ENCODE measurements at regions not wholly inside any gene's neighbourhood (a gene's known extent, or its start where the extent isn't known, plus 50 kb on each side); places are given as distances from the start of the nearest gene placed in this dataset.
"Not testable (repeated sequence)": the region's sequence is repeated elsewhere in the genome, so short reads cannot be mapped to it uniquely, and the experiment has no call there.

DNA sequence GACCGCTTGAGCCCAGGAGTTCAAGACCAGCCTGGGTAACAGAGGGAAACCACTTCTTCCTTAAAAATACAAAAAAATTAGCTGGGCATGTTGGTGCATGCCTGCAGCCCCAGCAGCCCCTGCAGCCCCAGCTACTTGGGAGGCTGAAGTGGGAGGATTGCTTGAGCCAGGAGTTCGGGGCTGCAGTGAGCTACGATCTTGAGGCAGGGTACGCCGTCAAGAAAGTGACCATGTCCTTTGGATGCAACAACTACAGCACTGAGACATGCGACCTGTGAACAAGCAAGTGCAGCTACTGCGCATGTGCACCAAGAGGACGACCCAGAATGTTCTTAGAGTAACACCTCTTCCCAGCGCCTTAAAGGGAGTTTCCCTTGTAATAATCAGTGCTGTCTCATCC, 66.6 kb upstream of the ZNF479 start:
- DNase-seq, result no peak

DNA sequence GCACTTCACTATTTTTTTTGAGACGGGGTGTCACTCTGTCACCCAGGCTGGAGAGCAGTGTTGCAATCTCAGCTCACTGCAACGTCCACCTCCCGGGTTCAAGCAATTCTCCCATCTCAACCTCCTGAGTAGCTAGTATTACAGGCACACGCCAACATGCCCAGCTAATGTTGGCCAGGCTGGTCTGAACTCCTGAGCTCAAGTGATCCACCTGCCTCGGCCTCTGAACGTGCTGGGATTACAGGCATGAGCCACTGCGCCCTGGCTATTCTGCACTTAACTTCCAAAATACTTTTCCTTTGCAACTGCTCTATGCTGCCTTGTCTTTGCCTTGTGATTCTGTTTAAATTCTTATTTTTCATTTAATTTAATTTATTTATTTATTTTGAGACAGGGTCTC, 67.0 kb upstream of the ZNF479 start:
- no peak for DNase-seq

GRCh38 chr7:57201021-57201894, 69.0 kb upstream of the ZNF479 start:
- DNase-seq, result no peak

DNA sequence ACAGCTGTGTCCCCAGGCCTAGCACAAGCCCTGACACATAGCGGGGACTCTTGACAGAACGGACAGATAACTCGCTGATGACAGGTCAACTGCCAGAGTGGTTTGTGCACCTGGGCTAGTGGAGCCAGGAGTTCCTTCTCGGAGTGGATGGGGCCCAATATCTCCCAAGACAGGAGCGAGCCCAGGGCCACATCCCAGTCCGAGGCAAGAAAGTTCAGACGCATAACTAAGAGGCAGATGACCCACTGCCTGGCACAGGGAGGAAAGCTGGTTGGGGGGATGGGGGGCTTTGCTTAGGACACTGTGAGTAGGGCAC, 69.6 kb upstream of the ZNF479 start:
- DNase-seq, result no peak

DNA sequence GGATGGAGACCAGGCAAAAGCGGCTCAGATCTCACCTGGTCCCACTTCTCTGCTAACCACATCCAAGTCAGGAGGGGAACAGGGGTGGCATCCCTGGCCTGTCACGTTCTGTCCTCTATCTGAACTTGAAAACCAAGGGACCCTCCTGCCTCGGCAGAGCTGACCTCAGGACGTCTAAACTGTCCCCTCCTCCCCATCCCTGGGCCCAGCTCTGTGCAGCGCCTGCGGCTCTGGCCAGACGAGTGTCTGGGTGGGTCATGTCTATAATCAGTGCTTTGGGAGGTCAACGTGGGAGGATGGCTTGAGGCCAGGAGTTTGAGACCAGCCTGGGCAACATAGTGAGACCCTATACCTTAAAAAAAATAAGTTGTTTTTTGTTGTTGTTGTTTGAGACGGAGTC, 70.0 kb upstream of the ZNF479 start:
- no peak for DNase-seq

DNA sequence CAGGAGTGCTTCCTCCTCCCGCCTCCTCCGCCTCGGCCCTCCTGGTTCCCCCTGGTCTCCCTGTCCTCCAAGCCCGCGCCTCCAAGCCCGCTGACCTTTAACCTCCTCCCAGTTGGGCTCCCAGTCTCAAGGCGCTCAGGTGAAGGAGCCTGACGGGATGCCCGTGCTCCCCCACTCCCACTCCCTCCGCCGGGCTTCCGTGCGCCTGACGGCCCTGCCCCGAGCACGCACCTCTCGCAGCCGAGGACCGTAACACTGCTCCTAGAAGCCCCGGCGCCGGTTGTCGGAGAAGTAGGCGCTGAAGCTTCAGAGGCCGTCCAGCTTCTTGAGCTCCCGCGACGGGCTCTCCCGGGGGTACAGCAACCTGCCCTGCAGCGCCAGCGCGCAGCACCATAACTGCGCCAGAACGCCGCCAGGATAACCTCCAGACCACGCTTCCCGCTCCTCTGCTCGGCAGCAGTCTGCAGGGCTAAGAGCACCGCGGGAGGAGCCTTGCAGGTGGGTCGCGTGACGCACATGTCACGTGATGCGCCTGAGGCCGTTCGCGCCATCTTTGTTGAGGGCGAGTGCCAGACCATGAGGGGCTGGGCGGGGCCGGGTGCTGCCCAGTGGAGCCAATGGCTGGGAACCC, 71.0 kb upstream of the ZNF479 start:
- no peak for DNase-seq

GRCh38 chr7:57203858-57204257, 71.6 kb upstream of the ZNF479 start:
- not testable (repeated sequence) for DNase-seq

GRCh38 chr7:57204411-57204811, 72.2 kb upstream of the ZNF479 start:
- DNase-seq, result no peak

DNA sequence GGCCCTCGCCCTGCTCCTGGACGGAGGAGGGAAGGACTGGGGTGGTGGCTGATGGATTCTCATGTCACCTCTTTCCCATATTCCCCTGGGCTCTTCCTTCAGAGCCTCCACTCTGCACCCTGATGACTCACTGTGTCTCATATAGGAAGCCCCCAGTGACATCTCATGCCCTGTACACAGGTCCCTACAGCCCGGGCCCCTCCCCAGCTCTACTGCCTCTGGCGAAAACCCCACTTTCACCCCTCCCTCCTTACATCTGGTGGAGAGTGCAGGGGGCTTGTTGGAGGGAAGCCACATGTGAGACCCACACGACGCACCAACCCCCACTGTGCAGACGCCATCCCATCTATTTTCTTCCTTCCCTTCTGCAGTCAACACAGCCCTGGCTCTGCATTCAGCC, 72.8 kb upstream of the ZNF479 start:
- no peak for DNase-seq

DNA sequence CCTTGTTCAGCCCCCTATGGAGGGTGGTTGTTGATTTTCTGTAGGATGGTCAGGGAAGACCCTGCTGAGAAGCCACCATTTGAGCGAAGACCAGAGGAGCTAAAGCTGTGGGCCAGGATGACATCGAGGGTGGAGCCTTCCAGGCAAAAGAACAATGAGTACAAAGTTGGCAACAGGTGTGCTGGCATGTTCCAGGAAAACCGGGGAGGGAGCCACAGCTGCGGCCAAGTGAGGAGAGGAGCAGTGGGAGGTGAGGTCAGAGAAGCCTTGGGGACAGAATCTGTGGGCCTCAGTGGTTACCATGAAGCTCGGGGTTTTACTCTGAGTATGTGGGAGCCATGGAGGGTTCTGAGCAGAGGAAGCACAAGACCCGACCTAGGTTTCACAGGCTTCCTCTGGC, 75.6 kb upstream of the ZNF479 start:
- no peak for DNase-seq

- DNase-seq, result no peak
Observed at GRCh38 chr7:57210212-57210611, 78.0 kb upstream of the ZNF479 start.

DNA sequence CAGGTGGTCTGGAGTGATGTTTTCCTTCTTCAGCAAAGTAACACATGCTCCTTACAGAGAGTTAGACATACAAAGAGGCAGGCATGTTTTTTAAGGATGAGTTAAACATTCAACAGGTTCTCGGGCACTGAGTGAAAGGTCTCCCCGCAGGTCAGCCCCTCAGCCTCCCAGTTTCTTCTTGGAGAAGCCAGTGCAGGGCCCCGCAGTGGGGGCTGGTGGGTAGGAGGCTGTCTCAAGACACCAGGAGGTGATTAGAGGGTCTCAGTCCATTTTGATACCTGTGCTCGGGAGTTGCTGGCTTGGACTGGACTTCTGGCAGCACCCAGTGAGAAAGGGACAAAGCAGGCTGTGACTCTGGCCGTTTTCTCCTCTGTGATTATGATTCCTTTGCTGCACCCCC, 78.6 kb upstream of the ZNF479 start:
- DNase-seq, result no peak

- DNase-seq, result no peak
Observed at GRCh38 chr7:57211428-57212100, 79.3 kb upstream of the ZNF479 start.

GRCh38 chr7:57215423-57215822, 83.2 kb upstream of the ZNF479 start:
- DNase-seq, result no peak

DNA sequence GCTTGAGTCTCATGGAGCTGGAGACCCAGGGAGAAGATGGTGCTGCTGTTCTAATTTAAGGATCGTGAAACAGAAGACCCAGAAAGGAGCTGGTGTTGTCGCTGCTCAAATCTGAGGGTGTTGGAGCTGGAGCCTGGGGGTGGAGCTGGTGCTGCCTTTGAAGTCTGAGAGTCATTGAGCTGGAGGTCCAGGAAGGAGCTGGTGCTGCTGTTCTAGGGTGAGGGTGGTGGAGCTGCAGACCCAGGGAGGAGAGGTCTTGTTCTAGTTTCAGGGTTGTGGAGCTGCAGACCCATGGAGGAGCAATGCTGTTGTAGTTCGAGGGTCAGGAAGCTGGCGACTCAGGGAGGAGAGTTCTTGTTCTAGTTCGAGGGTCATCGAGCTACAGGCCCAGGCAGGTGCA, 84.1 kb upstream of the ZNF479 start:
- no peak for DNase-seq

- DNase-seq, result no peak
Observed at GRCh38 chr7:57218196-57218716, 86.0 kb upstream of the ZNF479 start.

DNA sequence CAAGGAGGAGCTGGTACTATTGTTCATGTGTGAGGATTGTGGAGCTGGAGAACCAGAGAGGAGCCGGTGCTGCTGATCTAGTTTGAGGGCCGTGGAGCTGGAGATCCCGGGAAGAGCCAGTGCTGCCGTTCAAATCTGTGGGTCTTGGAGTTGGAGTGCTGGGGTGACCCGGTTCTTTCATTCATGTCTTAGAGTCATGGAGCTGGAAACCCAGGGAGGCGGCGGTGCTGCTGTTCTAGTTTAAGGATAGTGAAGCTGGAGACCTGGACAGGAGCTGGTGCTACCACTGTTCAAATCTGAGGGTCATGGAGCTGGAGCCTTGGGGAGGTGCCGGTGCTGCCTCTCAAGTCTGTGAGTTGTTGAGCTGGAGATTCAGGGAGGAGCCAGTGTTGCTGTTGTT, 88.5 kb upstream of the ZNF479 start:
- no peak for DNase-seq

DNA sequence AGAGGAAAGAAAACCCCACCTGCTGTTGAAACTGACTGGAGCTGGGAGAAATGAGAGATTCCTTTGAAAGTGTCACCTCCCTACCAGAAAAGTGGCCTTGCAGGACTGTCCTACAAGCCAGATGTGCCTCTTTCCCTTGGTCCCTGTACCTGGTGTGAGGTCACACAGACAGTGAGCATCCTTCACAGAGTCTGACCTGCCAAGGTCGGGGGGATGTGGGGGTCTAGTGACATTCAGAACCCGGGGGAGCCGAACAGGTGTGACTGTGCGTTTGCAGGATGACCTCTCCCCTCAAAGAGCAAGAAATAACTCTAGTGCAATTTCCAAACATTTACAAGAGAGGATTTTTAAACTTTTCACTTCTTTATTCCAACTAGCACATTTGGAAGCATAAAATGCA, 93.4 kb upstream of the ZNF479 start:
- DNase-seq, result no peak

DNA sequence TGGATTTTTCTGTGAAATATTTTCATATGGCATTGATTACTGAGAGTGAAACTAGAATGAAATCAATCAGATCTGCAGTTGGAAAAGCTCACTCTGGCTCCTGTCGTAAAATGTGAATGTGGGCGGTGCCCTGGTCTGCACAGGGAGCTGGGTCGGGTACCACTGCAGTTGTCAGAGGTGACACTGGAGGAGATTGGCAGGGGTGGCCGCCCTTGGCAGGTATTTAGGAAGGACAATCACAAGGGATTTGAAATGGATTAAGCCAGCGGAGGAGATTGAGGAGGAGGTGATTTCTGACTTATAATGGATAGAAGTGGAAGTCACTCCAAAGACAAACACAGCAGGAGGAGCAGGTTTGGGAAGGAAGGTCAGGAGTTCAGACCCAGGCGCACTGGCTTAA, 109.0 kb upstream of the ZNF479 start:
- not testable (repeated sequence) for DNase-seq

DNA sequence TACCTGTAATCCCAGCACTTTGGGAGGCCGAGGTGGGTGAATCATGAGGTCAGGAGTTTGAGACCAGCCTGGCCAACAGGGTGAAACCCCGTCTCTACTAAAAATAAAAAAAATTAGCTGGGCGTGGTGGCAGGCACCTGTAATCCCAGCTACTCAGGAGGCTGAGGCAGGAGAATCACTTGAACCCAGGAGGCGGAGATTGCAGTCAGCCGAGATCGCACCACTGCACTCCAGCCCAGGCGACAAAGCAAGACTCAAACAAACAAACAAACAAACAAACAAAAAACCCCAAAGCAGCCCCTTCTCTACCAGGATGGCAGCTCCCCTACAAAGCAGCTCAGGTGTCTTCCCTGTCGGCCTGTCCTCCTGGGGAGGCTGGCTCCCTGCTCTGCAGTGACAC, 111.3 kb upstream of the ZNF479 start:
- not testable (repeated sequence) for DNase-seq

DNA sequence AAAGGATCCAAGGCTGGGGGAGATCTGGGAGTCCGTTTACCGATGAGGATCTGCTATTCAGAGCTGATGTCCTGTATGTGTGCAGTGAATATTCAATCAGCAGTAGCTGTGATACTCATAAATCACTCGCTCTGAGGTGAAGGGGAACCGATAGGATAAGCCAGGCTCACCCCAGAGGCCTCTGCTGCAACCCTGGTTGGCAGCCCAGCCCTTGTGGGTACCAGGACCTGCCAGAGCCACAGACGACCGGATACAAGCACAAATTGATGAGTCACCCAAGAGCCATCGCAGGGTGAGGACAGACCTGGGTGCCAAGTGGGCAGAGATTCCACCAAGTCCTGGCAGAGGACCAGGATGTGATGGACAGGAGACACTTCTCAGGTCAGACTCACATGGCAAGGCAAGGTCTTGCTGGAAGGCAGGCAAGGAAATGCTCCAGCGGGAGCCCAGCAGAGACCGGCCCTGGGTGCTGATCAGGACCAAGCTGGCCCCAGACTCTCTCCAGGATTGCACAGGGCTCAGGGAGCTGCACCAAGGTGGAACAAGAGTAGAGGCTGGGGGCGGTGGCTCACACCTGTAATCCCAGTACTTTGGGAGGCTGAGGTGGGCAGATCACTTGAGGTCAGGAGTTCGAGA, 112.2 kb upstream of the ZNF479 start:
- DNase-seq, result not testable (repeated sequence)

DNA sequence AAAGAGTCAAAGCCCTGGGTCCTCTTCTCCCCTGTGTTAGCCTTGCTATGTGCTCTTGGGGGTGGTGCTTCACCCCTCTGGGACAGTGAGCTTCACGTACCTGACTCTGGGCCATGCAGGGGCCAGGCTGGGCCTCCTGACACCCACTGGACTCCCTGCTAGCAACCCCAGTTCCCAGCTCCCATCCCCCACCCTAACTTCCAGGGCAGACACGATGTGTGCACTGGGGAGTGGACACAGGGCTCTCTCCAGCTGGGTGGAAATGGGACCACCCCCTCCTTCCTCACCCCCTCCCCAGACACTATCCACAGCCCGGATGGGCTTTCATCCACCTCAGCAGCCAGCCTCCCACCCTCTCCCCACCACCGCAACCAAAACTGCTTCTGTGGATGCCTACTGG, 113.0 kb upstream of the ZNF479 start:
- no peak for DNase-seq

GRCh38 chr7:57250801-57251200, 118.6 kb upstream of the ZNF479 start:
- no peak for DNase-seq

Measured in stimulated activated CD4-positive, alpha-beta T cell treated with anti-CD3 and anti-CD28 coated beads, Interleukin-1b, Interleukin-23, amount 100 ng/mL, for 48 hours (primary cell).